ENCODE measurements at regions not wholly inside any gene's neighbourhood (a gene's known extent, or its start where the extent isn't known, plus 50 kb on each side); places are given as distances from the start of the nearest gene placed in this dataset.

DNA sequence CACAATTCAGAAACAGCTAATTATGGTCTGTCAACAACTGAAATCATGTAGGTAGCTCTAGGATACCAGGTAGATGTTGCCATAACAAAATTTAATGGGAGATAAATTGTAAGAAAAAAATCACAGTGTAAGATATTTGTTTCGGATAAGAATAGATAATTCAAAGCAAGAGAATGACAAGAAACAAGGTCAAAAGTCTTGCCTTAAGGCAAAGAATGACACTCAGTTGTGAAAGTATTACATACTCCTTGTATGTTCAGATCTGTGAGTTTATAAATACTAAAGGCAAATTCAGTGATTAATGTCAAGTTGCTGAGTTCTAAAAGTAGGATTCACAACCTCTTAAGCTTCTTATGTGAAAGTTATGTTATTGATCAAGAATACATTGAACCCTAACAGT, 772.2 kb upstream of the SGO1 start (continued):
- TF ChIP-seq ZNF331 (CRISPR knock-in tag; IDR thresholded peaks at IDR 0.05; ENCODE audit: low read depth): no peak

DNA sequence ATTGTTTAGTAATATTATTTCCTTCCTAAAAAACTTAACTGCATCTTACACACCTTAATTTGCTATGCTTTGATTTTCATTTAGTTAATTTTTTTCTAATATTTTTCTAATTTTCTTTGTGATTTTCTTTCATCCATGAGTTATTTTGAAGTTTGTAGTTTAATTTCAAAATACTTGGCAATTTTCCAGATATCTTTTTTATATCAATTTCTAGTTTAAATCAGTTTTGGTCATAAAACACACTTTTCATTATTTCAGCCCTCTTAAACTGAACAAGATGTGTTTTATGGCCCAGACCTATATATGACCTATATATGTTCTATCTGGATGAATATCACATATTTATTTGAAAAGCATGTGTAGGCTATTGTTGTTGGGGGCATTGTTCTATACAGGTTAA, 759.9 kb upstream of the SGO1 start:
- Histone ChIP-seq H3K36me3 (ENCODE audit: insufficient read depth) (no peaks in the 10 kb centered on the region), H3K9me2 (ENCODE audit: insufficient read depth) (no peaks in the 10 kb centered on the region), H3K4me3 (no peak overlapping the region), H3K79me2 (replicated peaks; ENCODE audit: insufficient read depth) (no peaks in the 10 kb centered on the region), H3F3A (replicated peaks; ENCODE audit: low read depth) (no peaks in the 10 kb centered on the region), H2AFZ (no peak overlapping the region), H3K4me1 (ENCODE audit: insufficient read depth) (no peaks in the 10 kb centered on the region), H3K27ac (ENCODE audit: low read depth) (no peak overlapping the region), H3K4me2 (no peak overlapping the region), H4K20me1 (replicated peaks; ENCODE audit: insufficient read depth) (no peaks in the 10 kb centered on the region), H3K27me3 (ENCODE audit: insufficient read depth) (no peaks in the 10 kb centered on the region)
- no peak for TF ChIP-seq EZH2 (IDR thresholded peaks at IDR 0.05; ENCODE audit: low read depth, unreplicated experiment)
- no peak for TF ChIP-seq CREB1 (CRISPR knock-in tag; IDR thresholded peaks at IDR 0.05; ENCODE audit: low read depth)
- no peak for TF ChIP-seq ZNF331 (CRISPR knock-in tag; IDR thresholded peaks at IDR 0.05; ENCODE audit: low read depth)
- TF ChIP-seq ZNF462 (CRISPR knock-in tag; IDR thresholded peaks at IDR 0.05): no peak
- TF ChIP-seq ZNF114 (CRISPR knock-in tag; IDR thresholded peaks at IDR 0.05): no peak
- TF ChIP-seq, protein P1, sequence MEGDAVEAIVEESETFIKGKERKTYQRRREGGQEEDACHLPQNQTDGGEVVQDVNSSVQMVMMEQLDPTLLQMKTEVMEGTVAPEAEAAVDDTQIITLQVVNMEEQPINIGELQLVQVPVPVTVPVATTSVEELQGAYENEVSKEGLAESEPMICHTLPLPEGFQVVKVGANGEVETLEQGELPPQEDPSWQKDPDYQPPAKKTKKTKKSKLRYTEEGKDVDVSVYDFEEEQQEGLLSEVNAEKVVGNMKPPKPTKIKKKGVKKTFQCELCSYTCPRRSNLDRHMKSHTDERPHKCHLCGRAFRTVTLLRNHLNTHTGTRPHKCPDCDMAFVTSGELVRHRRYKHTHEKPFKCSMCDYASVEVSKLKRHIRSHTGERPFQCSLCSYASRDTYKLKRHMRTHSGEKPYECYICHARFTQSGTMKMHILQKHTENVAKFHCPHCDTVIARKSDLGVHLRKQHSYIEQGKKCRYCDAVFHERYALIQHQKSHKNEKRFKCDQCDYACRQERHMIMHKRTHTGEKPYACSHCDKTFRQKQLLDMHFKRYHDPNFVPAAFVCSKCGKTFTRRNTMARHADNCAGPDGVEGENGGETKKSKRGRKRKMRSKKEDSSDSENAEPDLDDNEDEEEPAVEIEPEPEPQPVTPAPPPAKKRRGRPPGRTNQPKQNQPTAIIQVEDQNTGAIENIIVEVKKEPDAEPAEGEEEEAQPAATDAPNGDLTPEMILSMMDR (conservative IDR thresholded peaks at IDR 0.05; ENCODE audit: low read depth in 2 of 2): no peak
- TF ChIP-seq STAT1 (IDR thresholded peaks at IDR 0.05; ENCODE audit: unreplicated experiment): no peak
- Mint-ChIP-seq H3K27me3 (ENCODE audit: insufficient read depth, low read depth, poor library complexity) (peaks cover 4% of the 10 kb centered on the region), H3K9me3 (peaks cover 5% of the 10 kb centered on the region; the same call in 1 of the 3 replicates), H3K4me1 (no peaks in the 10 kb centered on the region; the same call in 2 of the 3 replicates), H3K27ac (no peak overlapping the region), H3K4me3 (no peak overlapping the region), H3K36me3 (ENCODE audit: low read depth) (no peaks in the 10 kb centered on the region)
- ATAC-seq (no peak), DNase-seq (ENCODE audit: low spot score) (no peak)
